ENCODE measurements at regions not wholly inside any gene's neighbourhood (a gene's known extent, or its start where the extent isn't known, plus 50 kb on each side); places are given as distances from the start of the nearest gene placed in this dataset.

GRCh38 chr4:162841753-162842152 lies 324.9 kb downstream of the NAF1 start (continued):
- TF ChIP-seq CHD7 (IDR thresholded peaks at IDR 0.05; ENCODE audit: insufficient replicate concordance, low read length) (no peak), USF2 (IDR thresholded peaks at IDR 0.05; ENCODE audit: low read length) (no peak), TCF12 (IDR thresholded peaks at IDR 0.05; ENCODE audit: low read depth, low read length) (no peak), RNF2 (IDR thresholded peaks at IDR 0.05; ENCODE audit: borderline replicate concordance, low read depth, low read length, missing control alignments, poor library complexity, severe bottlenecking) (no peak), TAF7 (optimal IDR thresholded peaks at IDR 0.05; ENCODE audit: borderline replicate concordance, low read depth, low read length) (no peak)

Measured in H1 (cell line).